RKO (cell line): ENCODE measurements at regions not wholly inside any gene's neighbourhood (a gene's known extent, or its start where the extent isn't known, plus 50 kb on each side); places are given as distances from the start of the nearest gene placed in this dataset.
"Not testable (repeated sequence)": the region's sequence is repeated elsewhere in the genome, so short reads cannot be mapped to it uniquely, and the experiment has no call there.

Experiments
- DNase-seq: peaks from one replicate; pipeline ENCODE4 v3.0.0-alpha.2; 2016; ENCODE audit warnings: low spot score

DNA sequence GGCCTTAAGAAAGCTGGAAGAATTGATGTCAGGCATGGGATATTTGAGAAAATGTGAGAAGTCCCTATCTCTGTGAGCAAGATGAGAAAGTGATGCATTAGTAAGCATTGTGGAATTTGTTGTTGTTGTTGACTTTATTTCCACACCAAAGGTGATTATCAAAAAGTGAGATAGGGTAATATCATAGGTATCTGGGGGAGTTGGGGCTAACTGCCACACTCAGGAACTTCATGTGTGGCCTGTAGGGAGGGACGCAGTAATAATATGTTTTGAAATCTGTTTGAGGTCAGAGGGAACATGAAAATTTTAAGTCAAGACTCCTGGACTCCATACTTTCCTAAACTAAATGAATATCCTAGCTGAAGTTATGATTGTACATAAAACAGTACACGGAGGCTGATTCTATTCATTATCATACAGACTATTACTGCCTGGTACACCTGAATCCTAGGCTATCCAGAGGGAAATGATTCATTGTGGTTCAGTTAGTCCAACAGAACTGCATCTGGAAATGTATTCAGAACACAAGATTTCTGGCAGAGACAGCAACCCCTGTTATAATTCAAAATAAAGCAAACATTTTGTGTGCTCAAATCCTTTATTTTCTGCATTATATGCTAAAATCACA, 304.8 kb downstream of the CPS1 start:
- no peak for DNase-seq

DNA sequence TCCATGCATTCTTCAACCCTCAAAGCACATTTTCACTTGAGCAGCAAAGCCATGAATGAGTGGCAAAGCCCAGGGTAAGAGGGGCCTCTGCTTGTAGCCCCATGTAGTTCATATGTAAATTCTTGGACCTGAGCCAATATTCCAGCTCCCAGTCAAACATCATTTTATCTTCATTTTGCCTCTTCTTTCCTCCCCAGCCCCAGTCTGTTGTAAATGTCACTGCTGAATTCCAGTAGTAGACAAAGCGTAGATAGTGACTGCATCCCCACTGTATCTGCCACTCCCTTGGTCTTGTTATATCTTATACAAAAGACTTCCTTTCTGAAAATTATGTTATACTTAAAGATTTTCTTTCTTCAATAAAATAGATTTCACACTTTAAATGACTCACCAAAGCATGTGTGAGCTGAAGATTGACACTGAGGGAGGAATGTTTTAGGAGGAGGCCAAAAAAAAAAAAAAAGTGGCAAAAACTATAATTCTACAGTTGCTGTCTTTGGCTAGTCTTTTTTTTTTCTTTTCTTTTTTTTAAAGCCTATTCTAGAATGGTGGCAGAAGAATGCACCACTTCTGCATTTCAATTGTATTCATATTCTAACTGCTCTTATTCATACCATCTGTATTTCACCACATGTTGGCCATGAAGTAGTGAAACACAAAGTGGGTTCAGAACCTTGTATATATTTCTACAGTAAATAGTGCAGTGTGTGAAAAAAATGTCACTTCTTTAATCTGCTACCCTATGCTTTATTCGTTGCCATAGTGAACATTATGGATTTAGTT, 306.1 kb downstream of the CPS1 start:
- DNase-seq: no peak

DNA sequence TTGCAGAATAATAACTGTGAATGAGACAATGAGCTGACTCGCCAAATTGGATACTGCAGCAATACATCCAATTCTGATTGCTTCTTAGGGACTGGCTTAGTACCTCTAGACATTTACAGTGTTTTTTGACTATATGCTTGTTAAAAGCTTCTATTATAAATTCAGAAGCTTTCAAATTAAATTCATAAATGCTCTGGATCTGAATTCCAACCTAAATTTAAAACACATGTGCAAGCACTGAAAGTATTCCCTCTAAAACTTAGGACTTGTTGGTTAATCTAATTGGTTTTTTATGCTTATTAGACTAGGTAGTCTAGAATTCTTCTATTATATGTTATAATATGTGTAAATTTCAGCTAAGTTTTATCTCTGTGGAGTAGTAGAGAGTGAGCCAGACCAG, 306.9 kb downstream of the CPS1 start:
- no peak for DNase-seq

DNA sequence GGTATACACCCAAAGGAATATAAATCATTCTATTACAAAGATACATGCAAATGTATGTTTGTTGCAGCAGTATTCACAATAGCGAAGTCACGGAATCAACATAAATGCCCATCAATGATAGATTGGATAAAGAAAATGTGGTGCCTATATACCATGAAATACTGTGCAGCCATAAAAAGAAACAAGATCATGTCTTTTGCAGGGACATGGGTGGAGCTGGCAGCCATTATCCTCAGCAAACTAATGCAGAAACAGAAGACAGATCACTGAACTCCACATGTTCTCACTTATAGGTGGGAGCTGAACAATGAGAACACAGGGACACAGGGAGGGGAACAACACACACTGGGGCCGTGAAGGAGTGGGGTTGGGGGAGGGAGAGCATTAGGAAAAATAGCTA, 315.2 kb downstream of the CPS1 start:
- DNase-seq: not testable (repeated sequence)

DNA sequence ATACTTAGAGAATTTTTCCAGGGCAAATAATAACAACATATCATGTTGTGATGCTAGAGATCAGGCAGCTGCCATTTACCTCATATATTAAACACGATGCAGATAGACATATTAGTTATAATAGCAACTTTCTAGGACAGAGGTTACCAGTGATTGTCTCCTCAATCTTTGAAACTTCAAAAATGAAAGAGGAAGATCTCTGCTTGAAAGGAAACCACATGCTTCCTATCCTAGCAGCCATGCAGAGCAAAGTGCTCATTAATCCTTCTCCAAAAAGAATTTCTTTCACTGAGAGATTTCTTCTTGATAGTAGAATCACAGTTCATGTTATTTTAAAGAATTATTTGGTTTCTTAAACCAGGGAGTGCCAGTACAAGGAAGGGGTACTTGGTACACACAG, 317.2 kb downstream of the CPS1 start:
- no peak for DNase-seq

DNA sequence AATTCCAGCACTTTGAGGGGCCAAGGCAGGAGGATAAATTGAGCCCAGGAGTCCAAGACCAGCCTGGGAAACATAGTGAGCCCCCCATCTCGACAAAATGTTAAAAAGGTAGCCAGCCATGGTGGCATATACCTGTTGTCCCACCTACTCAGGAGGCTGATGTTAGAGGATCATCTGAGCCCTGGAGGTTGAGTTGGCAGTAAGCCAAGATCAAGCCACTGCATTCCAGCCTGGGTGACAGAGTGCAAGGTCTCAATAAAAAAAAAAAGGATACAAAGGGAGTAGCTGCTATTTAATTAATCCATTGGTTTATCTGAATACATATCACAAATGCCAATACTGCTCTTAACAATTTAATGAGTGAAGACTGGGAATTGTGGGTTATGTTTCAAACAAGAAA, 327.8 kb downstream of the CPS1 start:
- no peak for DNase-seq

DNA sequence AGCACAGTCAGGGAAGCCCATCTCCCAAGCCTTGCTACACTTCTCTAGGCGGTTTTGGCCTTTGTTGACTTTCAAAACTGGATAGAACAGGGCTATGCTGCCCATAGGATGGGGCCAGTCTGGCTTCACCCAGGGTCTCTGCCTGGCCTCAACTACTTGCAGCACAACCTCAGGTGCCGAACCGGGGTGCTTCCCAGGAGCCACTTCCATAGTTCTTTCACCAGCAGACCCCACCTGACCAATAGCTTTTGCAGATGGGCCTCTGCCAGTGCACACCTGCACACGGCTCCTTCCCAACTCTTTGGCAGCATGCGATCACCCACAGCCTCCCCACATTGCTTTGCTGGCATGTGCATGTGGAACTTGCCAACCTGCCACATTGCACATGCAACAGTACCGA, 331.6 kb downstream of the CPS1 start:
- DNase-seq: no peak

DNA sequence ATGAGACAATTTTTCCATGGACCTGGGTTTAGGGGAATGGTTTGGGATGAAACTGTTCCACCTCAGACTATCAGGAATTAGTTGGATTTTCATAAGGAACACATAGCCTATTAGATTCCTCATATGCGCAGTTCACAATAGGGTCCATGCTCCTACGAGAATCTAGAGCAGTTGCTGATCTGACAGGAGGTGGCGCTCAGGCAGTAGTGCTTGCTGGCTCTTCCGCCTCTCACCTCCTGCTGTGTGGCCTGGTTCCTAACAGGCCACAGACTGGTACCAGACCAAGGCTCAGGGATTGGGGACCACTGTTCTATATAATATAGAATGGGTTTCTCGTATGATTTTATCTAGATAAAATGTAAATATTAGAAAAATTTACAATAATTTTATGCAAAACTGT, 338.7 kb downstream of the CPS1 start:
- no peak for DNase-seq

DNA sequence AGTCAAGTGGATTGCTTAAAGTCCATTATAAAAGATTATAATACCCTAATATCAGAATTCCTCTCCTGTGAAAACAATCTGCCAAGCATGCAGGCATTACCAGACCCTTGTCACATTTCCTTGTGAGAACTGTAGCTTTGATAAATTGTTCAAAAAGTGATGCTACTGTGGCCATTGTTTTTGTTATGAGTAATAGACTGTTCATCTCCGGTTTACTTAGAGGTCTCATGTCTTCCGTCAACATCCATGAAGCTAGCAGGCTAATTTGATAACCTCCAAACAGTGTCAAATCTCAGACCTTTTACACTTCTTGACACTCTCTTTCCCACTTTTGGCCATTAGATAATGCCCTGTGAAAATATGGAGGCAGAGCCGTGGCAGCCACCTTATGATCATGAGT, 342.7 kb downstream of the CPS1 start:
- DNase-seq: peak; percentile 1

DNA sequence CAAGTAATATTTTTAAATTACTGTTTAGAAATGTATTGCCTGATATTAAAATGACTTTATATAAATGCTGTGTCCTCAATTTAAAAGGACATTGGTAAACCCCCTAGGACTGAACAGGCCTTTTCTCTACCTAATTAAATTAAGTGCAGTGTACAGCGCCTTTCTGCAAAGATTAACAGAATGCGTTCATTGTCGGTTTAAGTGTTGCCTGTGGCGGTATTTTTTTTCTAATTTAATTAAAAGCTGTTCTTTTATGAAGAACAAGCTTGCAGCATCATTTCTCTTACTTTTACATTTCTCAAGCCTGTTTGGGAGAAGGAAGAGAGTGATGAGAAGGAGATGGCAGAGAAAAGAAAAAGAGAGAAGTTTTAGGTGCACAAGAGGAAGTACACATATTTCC, 344.9 kb downstream of the CPS1 start:
- DNase-seq: no peak

DNA sequence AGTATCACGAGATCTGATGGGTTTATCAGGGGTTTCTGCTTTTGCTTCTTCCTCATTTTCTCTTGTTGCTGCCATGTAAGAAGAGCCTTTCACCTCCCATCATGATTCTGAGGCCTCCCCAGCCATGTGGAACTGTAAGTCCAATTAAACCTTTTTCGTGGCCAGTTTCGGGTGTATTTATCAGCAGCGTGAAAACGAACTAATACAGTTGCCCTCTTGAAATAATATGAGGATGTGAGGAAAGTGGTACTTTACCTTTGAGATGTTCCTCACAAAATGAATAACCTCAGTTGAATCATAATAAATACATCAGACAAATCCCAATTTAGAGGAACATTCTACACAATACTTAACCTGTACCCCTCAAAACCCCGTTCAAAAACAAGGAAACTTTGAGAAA, 356.4 kb downstream of the CPS1 start:
- DNase-seq: no peak

DNA sequence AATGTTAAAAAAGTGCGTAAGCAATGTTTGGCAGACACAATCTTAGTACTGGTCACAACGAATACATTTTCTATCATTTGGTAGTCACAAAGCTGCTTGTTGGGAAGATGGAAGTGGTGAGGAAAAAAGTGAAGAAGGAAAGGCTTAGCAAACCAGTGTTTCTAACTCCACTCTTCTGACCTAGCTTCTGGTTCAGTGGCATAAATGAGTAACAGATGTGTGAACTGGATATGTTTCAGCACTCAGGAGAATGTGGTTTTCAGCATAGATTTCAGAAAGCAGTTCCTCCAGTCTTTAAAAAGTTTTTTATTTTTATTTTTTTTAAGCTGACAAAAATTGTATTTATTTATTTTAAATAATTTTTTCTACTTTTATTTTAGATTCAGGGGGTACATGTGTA, 357.1 kb downstream of the CPS1 start:
- no peak for DNase-seq

DNA sequence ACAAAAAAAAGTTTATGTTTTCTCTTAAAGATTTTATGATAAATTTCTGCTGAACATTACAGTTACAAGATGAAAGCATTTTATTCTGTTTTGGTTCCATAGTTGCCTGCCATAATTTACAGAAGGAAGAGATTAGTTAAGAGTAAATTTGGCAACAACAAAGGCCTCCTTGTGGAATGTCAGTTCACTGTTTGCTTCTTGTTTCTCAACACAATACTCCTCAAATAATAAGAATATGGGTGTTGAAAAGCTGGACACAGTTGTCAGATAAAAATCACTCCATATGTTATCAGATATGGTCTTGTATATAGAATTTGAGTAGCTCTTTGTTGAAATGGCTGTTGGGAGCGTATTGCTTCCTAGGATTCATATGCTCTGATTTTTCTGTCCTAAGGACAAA, 359.5 kb downstream of the CPS1 start:
- no peak for DNase-seq

DNA sequence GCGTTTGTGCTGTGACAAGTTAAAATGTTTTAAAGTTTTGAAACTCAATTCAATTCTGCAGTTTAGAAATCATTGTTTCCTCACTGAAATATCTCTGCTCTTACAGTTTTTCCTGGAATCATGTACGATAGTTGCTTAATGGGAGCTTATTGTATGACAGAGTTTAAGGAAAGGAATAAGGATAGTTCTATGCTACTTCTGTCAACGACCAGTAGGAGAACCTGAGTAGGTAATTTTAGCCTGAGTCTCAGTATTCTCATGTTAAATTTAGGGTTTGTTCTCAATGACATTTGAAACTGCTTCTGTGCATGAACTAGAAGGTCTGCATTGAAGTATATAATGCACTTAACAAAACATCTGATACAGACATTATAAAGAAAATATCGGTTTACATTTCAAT, 361.1 kb downstream of the CPS1 start:
- DNase-seq: no peak

DNA sequence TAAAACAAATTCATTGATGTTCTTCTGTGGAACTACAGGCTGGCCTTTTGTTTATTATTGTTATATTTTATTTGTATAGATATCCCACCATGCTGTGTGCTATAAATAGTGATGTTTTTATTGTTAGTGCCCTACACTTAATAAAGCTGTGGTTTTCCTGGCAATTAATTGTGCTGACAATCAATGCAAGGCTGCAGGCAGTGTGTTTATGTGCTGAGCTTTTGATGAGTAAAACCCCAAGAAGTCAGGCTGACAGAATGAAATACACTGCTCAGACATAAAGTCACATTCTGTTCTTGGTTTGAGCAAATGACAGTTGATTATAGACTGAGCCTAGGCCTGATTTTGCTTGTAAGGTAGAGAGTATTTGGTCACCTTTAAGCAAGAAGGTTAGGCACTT, 362.7 kb downstream of the CPS1 start:
- no peak for DNase-seq

DNA sequence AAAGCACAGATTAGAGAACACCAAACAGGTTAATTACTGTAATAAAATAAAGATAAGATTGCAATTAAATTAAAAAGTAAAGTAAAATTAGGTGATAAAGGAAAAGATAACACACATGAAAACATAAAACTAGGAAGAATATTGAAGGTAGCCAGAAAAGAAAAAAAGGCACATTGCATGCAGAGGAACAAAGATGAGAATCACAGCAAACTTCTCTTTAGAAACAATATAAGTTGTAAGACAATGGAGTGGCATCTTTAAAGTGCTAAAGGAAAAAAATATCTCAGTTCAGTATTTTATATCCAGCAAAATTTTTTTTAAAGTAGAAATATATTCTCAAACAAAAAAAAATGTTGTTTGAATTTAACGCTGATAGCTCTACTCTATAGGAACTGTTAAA, 366.0 kb downstream of the CPS1 start:
- DNase-seq: no peak

DNA sequence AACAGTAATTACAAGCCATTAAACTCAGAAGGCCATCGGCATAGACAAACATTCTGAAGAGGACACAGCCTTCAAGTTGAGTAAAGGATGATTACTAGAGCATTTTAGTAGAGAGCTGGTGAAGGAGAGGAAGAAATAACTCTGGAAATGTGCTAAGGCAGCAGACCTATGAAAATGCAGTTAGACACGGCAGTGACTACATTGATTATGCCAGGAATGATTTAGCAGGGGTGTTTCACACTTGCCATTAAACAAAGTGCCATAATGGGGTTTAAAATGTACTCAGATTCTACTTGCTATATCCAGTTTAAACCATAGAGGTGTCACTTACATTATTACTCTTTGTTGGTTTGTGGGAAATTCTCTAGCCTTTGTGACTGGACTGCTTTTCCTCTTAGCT, 372.3 kb downstream of the CPS1 start:
- DNase-seq: no peak

DNA sequence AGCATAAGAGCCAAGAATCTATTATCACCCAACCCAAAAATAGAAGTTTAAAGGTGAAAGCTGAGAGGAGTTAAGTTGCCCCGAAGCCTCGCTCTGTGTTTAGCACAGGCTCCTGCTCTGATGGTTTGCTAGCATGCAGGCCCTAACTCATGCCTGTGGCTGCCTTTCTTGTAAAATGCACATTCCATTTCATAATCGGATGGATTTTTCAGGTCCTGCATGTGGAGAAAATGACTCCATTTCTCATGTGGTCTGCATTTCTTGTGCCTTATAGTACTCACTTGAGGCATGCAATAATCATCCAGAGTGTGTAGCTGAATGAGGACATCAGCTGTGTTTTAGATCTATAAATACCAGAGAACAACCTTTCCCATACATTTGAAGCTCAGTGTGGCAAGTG, 381.8 kb downstream of the CPS1 start:
- DNase-seq: no peak

DNA sequence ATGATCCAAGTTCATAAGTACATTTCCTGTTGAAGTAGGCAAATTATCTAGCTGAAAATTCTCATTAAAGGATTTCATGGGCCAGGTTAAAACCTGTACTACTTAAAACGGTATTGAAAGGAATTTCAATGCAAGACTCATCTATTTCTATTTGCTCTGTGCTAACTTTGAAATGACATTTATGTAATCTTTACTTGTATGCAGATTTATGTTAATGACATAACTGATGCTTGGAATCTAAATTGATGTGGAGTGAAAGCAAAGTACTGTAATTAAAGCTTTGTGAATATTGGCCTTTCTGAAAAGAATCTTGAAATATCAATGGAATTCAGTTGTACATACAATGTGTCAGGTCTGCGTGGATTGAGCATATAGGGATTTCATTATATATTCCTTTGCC, 390.0 kb downstream of the CPS1 start:
- DNase-seq: no peak

DNA sequence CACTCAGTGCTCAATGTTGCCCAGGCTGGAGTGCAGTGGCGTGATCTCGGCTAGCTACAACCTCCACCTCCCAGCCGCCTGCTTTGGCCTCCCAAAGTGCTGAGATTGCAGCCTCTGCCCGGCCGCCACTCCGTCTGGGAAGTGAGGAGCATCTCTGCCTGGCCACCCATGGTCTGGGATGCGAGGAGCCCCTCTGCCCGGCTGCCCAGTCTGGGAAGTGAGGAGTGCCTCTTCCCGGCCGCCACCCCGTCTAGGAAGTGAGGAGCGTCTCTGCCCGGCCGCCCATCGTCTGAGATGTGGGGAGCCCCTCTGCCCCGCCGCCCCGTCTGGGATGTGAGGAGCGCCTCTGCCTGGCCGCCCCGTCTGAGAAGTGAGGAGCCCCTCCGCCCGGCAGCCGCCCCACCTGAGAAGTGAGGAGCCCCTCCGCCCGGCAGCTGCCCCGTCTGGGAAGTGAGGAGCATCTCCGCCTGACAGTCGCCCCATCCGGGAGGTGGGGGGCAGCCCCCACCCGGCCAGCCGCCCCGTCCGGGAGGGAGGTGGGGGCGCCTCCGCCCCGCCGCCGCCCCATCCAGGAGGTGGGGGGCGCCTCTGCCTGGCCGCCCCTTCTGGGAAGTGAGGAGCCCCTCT, 394.1 kb downstream of the CPS1 start:
- DNase-seq: not testable (repeated sequence)

DNA sequence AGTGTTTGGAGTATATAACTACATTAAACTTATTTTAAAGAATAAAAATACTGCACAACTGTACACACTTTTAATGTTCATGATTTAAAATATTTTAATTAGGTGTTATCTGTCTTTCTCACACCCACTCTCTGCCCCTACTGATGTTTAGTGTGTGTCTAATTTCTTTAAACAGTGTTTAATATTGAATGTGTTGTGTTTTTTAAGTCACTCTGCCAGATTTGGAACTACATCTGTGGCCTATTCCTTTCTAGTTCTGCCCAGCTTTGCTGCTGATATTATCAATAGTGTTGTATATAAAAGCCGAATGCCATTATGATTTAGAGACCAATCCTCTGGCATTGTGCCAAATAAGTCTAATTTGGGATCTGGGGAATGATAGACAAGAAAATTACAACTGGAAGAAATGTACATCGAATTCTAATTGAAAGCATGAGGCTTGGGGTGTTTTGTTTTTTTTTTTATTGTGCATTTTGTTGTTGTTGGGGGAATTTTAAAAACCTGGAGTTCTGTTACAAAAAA, 398.0 kb downstream of the CPS1 start:
- no peak for DNase-seq

DNA sequence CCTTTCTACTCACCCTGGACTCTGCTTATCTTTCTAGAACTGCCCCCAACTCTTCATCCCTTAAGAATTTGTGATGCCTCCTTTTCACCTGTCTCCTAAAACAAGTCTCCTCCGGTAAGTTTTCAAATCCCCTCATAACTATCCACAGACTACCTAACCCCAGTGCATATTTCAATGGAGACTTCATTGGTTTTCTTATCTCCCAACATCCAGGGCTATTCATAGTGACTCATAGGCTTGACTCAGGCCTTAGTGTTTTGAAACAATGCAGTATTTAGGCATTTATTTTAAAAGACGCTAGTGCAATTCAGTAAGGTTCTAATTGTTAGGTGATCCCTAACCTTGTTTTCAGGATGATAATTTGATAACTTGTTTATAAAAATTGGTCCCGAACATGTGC, 399.2 kb downstream of the CPS1 start:
- peak; percentile 76 for DNase-seq

DNA sequence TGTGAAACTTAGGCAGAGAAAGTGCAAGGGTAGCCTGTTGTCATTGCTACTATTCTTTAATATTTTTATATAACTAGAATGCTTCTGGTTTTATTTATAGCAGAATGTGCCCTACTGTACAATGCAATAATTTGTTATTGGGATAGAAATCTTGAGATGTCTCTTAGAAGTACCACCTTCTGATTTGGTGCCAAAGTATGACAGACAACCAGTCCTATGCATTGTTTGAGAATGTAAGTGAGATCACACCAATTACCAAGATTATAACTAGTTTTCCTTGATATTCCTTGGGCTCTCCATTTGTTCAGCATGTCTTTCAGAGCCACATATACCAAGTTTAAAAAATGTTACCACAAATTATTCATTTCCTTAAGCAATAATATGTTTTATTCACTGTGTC, 399.7 kb downstream of the CPS1 start:
- peak; percentile 20 for DNase-seq
